IMR-90 (cell line): ENCODE measurements at regions not wholly inside any gene's neighbourhood (a gene's known extent, or its start where the extent isn't known, plus 50 kb on each side); places are given as distances from the start of the nearest gene placed in this dataset.

ENCODE experiments used
- ATAC-seq: fragments of 200-7000 bp; cut with Tn5 transposase; 2 replicates; pipeline ENCODE4 v1.9.1; 2020; ENCODE audit warnings: low read depth, mild to moderate bottlenecking, moderate library complexity
- BruUV-seq: library from RNA; stranded (reverse); fragments of 400-500 nt; replicated peaks from 2 replicates; lab custom pipeline; 2021; lab: Mats Ljungman, UMichigan
- CTCF ChIA-PET: fragments of 300-600 bp; formaldehyde crosslinking; extraction: SDS; loops from one replicate; lab custom pipeline; 2021; ENCODE audit warnings: antibody characterized with exemption; lab: Yijun Ruan, JAX
- POLR2A ChIA-PET: fragments of 300-600 bp; sonication (Branson Sonifier 250); formaldehyde crosslinking; loops from one replicate; lab custom pipeline; 2022; ENCODE audit warnings: antibody characterized with exemption; ENCODE audit not compliant: unreplicated experiment; lab: Charles Lee
- DNase-seq: peaks from one replicate; pipeline ENCODE4 v3.0.0; 2013
- H2AFZ ChIP-seq: replicated peaks from 2 replicates; pipeline ENCODE3; 2013; ENCODE audit warnings: low read length, mild to moderate bottlenecking; ENCODE audit not compliant: poor library complexity
- H2AK5ac ChIP-seq: 2 replicates; pipeline ENCODE4 v1.6.1; 2013; ENCODE audit warnings: low read depth, low read length, inconsistent platforms
- H2AK9ac ChIP-seq: replicated peaks from 2 replicates; pipeline ENCODE3; 2013; ENCODE audit warnings: mild to moderate bottlenecking, low read depth, low read length, moderate library complexity; ENCODE audit not compliant: poor library complexity
- H2BK120ac ChIP-seq: 2 replicates; pipeline ENCODE4 v1.6.1; 2013; ENCODE audit warnings: low read depth, low read length, inconsistent platforms
- H2BK15ac ChIP-seq: 3 replicates; pipeline ENCODE4 v1.6.1; 2013; ENCODE audit warnings: low read depth, low read length, inconsistent platforms
- H2BK20ac ChIP-seq: 2 replicates; pipeline ENCODE4 v1.6.1; 2013; ENCODE audit warnings: low read depth, mild to moderate bottlenecking, inconsistent platforms, low read length, moderate library complexity
- H2BK5ac ChIP-seq: 2 replicates; pipeline ENCODE4 v1.6.1; 2013; ENCODE audit warnings: mild to moderate bottlenecking, low read depth, low read length, inconsistent platforms; ENCODE audit not compliant: poor library complexity, severe bottlenecking
- H3K14ac ChIP-seq: replicated peaks from 2 replicates; pipeline ENCODE4 v1.6.1; 2013; ENCODE audit warnings: low read depth, low read length, inconsistent platforms
- H3K18ac ChIP-seq: 2 replicates; pipeline ENCODE4 v1.6.1; 2013; ENCODE audit warnings: low read depth, low read length, control low read depth
- H3K23ac ChIP-seq: 2 replicates; pipeline ENCODE4 v1.6.1; 2013; ENCODE audit warnings: low read depth, low read length, inconsistent platforms
- H3K27ac ChIP-seq: 2 replicates; pipeline ENCODE4 v1.5.1; 2013; ENCODE audit warnings: mild to moderate bottlenecking, control low read depth, low read length; ENCODE audit not compliant: insufficient read depth
- H3K27me3 ChIP-seq: 2 replicates; pipeline ENCODE4 v1.6.1; 2013; ENCODE audit warnings: low read length; ENCODE audit not compliant: control insufficient read depth, insufficient read depth
- H3K36me3 ChIP-seq: 2 replicates; pipeline ENCODE4 v1.6.1; 2013; ENCODE audit warnings: low read length, mixed read lengths; ENCODE audit not compliant: control insufficient read depth, insufficient read depth
- H3K4ac ChIP-seq: 2 replicates; pipeline ENCODE4 v1.6.1; 2013; ENCODE audit warnings: low read depth, low read length, inconsistent platforms
- H3K4me1 ChIP-seq: 2 replicates; pipeline ENCODE4 v1.6.1; 2013; ENCODE audit warnings: low read length, mixed read lengths; ENCODE audit not compliant: control insufficient read depth, insufficient read depth
- H3K4me2 ChIP-seq: 2 replicates; pipeline ENCODE4 v1.6.1; 2013; ENCODE audit warnings: low read depth, mild to moderate bottlenecking, control low read depth, low read length, moderate library complexity
- H3K4me3 ChIP-seq: 2 replicates; pipeline ENCODE4 v1.5.1; 2013; ENCODE audit warnings: low read depth, mild to moderate bottlenecking, control low read depth, low read length, moderate library complexity; ENCODE audit not compliant: insufficient read depth
- H3K56ac ChIP-seq: 2 replicates; pipeline ENCODE4 v1.6.1; 2013; ENCODE audit warnings: low read length, inconsistent platforms; ENCODE audit not compliant: insufficient read depth; ENCODE audit errors: extremely low read depth
- H3K79me1 ChIP-seq, 2 experiments: 2 replicates each; pipeline ENCODE4 v1.6.1; 2013; ENCODE audit warnings: low read length in 2 of 2, inconsistent platforms in 1 of 2, low read depth in 1 of 2
- H3K9ac ChIP-seq: 2 replicates; pipeline ENCODE4 v1.6.1; 2013; ENCODE audit warnings: low read depth, low read length, control low read depth
- H3K9me1 ChIP-seq: 2 replicates; pipeline ENCODE4 v1.6.1; 2013; ENCODE audit warnings: low read length, inconsistent platforms; ENCODE audit not compliant: insufficient read depth
- H3K9me3 ChIP-seq: 2 replicates; pipeline ENCODE4 v1.6.1; 2013; ENCODE audit warnings: low read length; ENCODE audit not compliant: control insufficient read depth, insufficient read depth
- H4K20me1 ChIP-seq: 2 replicates; pipeline ENCODE4 v1.6.1; 2013; ENCODE audit warnings: low read length, inconsistent platforms; ENCODE audit not compliant: insufficient read depth
- H4K5ac ChIP-seq: 2 replicates; pipeline ENCODE4 v1.6.1; 2013; ENCODE audit warnings: mild to moderate bottlenecking, low read depth, low read length, control low read depth
- H4K8ac ChIP-seq, 2 experiments: 2 replicates each; pipeline ENCODE4 v1.6.1; 2013; ENCODE audit warnings: low read depth in 2 of 2, low read length in 2 of 2, control low read depth in 1 of 2, inconsistent platforms in 1 of 2
- H4K91ac ChIP-seq: 2 replicates; pipeline ENCODE4 v1.6.1; 2013; ENCODE audit warnings: low read depth, low read length, inconsistent platforms; ENCODE audit not compliant: insufficient read depth
- BHLHE40 ChIP-seq: fragments of 150-350 bp; IDR thresholded peaks from 2 replicates; pipeline ENCODE4 v1.6.1; 2016; ENCODE audit warnings: mild to moderate bottlenecking, low read depth, low read length
- CEBPB ChIP-seq: IDR thresholded peaks from 2 replicates; pipeline ENCODE4 v1.6.1; 2012; ENCODE audit warnings: low read depth, low read length, improper control_type of control experiment
- CHD1 ChIP-seq: IDR thresholded peaks from 2 replicates; pipeline ENCODE4 v1.6.1; 2012; ENCODE audit warnings: low read depth, low read length, improper control_type of control experiment
- ELK1 ChIP-seq: fragments of 150-350 bp; IDR thresholded peaks from 2 replicates; pipeline ENCODE4 v1.6.1; 2016; ENCODE audit warnings: low read depth, mild to moderate bottlenecking, low read length, moderate library complexity, borderline replicate concordance
- FOS ChIP-seq: fragments of 150-350 bp; IDR thresholded peaks from 2 replicates; pipeline ENCODE4 v1.6.1; 2016; ENCODE audit warnings: low read depth, low read length
- MAFK ChIP-seq: IDR thresholded peaks from 2 replicates; pipeline ENCODE4 v1.6.1; 2012; ENCODE audit warnings: low read depth, low read length, improper control_type of control experiment
- MAZ ChIP-seq: IDR thresholded peaks from 2 replicates; pipeline ENCODE4 v1.6.1; 2012; ENCODE audit warnings: low read depth, mild to moderate bottlenecking, low read length, improper control_type of control experiment, moderate library complexity, borderline replicate concordance
- MXI1 ChIP-seq: IDR thresholded peaks from 2 replicates; pipeline ENCODE4 v1.6.1; 2012; ENCODE audit warnings: low read depth, mild to moderate bottlenecking, low read length, moderate library complexity, borderline replicate concordance
- NFE2L2 ChIP-seq: fragments of 150-350 bp; IDR thresholded peaks from 2 replicates; pipeline ENCODE4 v1.6.1; 2016; ENCODE audit warnings: low read depth, mild to moderate bottlenecking, low read length
- POLR2A ChIP-seq: IDR thresholded peaks from 2 replicates; pipeline ENCODE4 v1.6.1; 2012; ENCODE audit warnings: mild to moderate bottlenecking, low read depth, low read length
- RAD21 ChIP-seq: IDR thresholded peaks from 2 replicates; pipeline ENCODE4 v1.6.1; 2012; ENCODE audit warnings: low read length, improper control_type of control experiment
- RCOR1 ChIP-seq: IDR thresholded peaks from 2 replicates; pipeline ENCODE4 v1.6.1; 2012; ENCODE audit warnings: mild to moderate bottlenecking, low read length, improper control_type of control experiment; ENCODE audit not compliant: insufficient replicate concordance
- RFX5 ChIP-seq: IDR thresholded peaks from 2 replicates; pipeline ENCODE4 v1.8.0; 2012; ENCODE audit warnings: low read depth, mild to moderate bottlenecking, low read length, moderate library complexity
- SMC3 ChIP-seq: fragments of 150-350 bp; IDR thresholded peaks from 2 replicates; pipeline ENCODE4 v1.6.1; 2016; ENCODE audit warnings: low read depth, mild to moderate bottlenecking, antibody characterized with exemption, low read length, moderate library complexity
- USF2 ChIP-seq: fragments of 150-350 bp; IDR thresholded peaks from 2 replicates; pipeline ENCODE4 v1.6.1; 2017; ENCODE audit warnings: mild to moderate bottlenecking, antibody characterized with exemption, low read length, low read depth
- WGBS, 2 experiments: methylation state at CpG; one replicate each; pipeline versions ENCODE4 v1.1.5 to v1.1.7; 2013; ENCODE audit warnings: missing lambda C conversion rate in 2 of 2; ENCODE audit not compliant: insufficient read length in 1 of 2; ENCODE audit errors: extremely low coverage in 2 of 2; 5-methylcytosine and 5-hydroxymethylcytosine counted together
- dilution Hi-C: fragments of 300-500 bp; cut with HindIII; formaldehyde crosslinking; loops from one replicate; pipeline ENCODE4 v1.14.3; 2018; ENCODE audit warnings: low sequenced_read_pairs; ENCODE audit not compliant: unreplicated experiment
- in situ Hi-C: fragments of 300-500 bp; cut with MboI; formaldehyde crosslinking; loops from 3 replicates; pipeline ENCODE4 v1.14.3; 2019; ENCODE audit warnings: low sequenced_read_pairs, inconsistent platforms, mixed read lengths
- intact Hi-C: fragments of 100-400 bp; cut with micrococcal nuclease; formaldehyde crosslinking; loops from 2 replicates; pipeline ENCODE4 v1.10.0; 2022
- TF ChIP-seq, protein P1 (sequence below): conservative IDR thresholded peaks from 2 replicates; pipeline ENCODE4 v1.5.1; 2012; ENCODE audit warnings: mild to moderate bottlenecking, low read depth, low read length, improper control_type of control experiment

DNA sequence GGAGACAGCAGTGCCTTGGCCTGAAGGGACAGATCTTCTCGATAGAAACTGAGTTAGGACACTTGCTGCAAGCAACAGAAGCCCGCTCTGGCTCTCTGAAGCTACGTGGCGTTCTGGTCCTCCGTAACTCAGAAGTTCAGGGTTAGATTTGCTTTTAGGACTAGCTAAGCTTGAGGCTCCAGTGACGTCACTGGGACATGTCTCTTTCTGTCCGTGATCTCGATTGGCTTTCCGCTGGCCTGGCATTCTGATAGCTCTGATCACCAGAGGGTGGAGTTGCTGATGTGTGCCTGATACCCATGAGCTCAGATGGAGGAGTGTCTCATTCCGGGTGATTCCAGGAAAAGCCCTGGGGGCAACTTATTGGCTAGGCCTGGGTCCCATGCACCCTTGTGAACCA, 75.0 kb downstream of the GLI2 start:
- TF ChIP-seq, protein P1, sequence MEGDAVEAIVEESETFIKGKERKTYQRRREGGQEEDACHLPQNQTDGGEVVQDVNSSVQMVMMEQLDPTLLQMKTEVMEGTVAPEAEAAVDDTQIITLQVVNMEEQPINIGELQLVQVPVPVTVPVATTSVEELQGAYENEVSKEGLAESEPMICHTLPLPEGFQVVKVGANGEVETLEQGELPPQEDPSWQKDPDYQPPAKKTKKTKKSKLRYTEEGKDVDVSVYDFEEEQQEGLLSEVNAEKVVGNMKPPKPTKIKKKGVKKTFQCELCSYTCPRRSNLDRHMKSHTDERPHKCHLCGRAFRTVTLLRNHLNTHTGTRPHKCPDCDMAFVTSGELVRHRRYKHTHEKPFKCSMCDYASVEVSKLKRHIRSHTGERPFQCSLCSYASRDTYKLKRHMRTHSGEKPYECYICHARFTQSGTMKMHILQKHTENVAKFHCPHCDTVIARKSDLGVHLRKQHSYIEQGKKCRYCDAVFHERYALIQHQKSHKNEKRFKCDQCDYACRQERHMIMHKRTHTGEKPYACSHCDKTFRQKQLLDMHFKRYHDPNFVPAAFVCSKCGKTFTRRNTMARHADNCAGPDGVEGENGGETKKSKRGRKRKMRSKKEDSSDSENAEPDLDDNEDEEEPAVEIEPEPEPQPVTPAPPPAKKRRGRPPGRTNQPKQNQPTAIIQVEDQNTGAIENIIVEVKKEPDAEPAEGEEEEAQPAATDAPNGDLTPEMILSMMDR: no peak
- TF ChIP-seq NFE2L2 (no peak), FOS (no peak), ELK1 (no peak), CHD1 (no peak), RAD21 (no peak), MAZ (no peak), CEBPB (no peak), SMC3 (no peak), MAFK (no peak), USF2 (no peak), BHLHE40 (no peak), RCOR1 (no peak), MXI1 (no peak), RFX5 (no peak), POLR2A (no peak)
- Histone ChIP-seq H2BK5ac (no peak overlapping the region), H3K27ac (no peak overlapping the region), H4K91ac (0 out of 2 replicates have a peak overlapping the region, but pooled peaks have one; percentile 24), H2AFZ (no peak overlapping the region), H2AK9ac (peak overlapping the region; percentile 42), H2BK15ac (no peak overlapping the region), H3K27me3 (no peaks in the 10 kb centered on the region), H3K79me1 (peaks cover 48 to 96% of the 10 kb centered on the region in 2 experiments), H4K5ac (no peak overlapping the region), H4K20me1 (peaks cover 74% of the 10 kb centered on the region), H3K18ac (no peak overlapping the region), H3K9me1 (peaks cover 30% of the 10 kb centered on the region), H4K8ac (no peak overlapping the region), H3K4me3 (no peak overlapping the region), H3K23ac (no peak overlapping the region), H3K56ac (no peak overlapping the region), H2AK5ac (peak overlapping the region; percentile 40; the same call in 1 of the 2 replicates), H3K4ac (no peak overlapping the region), H3K36me3 (peaks cover 27% of the 10 kb centered on the region), H3K4me1 (peaks cover 14% of the 10 kb centered on the region), H2BK120ac (no peak overlapping the region), H3K9me3 (no peaks in the 10 kb centered on the region), H3K4me2 (no peak overlapping the region), H2BK20ac (no peak overlapping the region), H3K9ac (no peak overlapping the region), H3K14ac (no peak overlapping the region)
- DNase-seq (no peak), ATAC-seq (no peak)
- ChIA-PET CTCF (no interaction called here), POLR2A (no interaction called here)
- intact Hi-C loops (no loop called here), in situ Hi-C loops (loop anchor here (10.0 to 25.0 kb wide), 2 partner anchors 76 to 473 kb away; partner anchors contain the start of genes GLI2 and INHBB), dilution Hi-C loops (no loop called here)
- WGBS, 2 experiments: 98% methylated on average over 7 of the region's 10 CpGs; no CpG with 5 or more reads in 1 of the 2 experiments
- no TSS peak for BruUV-seq
